Endothelial cell of umbilical vein (primary cell): ENCODE measurements at regions not wholly inside any gene's neighbourhood (a gene's known extent, or its start where the extent isn't known, plus 50 kb on each side); places are given as distances from the start of the nearest gene placed in this dataset.

Source experiments
- BruUV-seq: library from RNA; stranded (reverse); fragments of 400-500 nt; replicated peaks from 2 replicates; lab custom pipeline; 2021; lab: Mats Ljungman, UMichigan
- CTCF ChIA-PET: fragments of 300-600, 350-600 bp; sonication (Branson Sonifier 250); formaldehyde crosslinking; loops from one replicate; lab custom pipeline; 2021; ENCODE audit warnings: antibody characterized with exemption, inconsistent platforms; lab: Charles Lee
- POLR2A ChIA-PET: fragments of 300-600, 350-600 bp; sonication (Branson Sonifier 250); formaldehyde crosslinking; loops from one replicate; lab custom pipeline; 2021; ENCODE audit warnings: antibody characterized with exemption, inconsistent platforms; lab: Charles Lee
- DNase-seq: peaks from one replicate; pipeline ENCODE4 v3.0.0-alpha.2; 2011; ENCODE audit warnings: low read depth, low spot score
- FAIRE-seq: peaks from 2 replicates; lab custom pipeline; 2011; peaks lifted over from hg19 to GRCh38; lab: Jason Lieb, UNC
- H2AFZ ChIP-seq: 2 replicates; pipeline ENCODE4 v1.6.0; 2012; ENCODE audit warnings: low read depth, low read length, control low read depth, inconsistent platforms
- H3K27ac ChIP-seq: 2 replicates; pipeline ENCODE4 v1.5.1; 2011; ENCODE audit warnings: low read depth, mild to moderate bottlenecking, control low read depth, low read length, moderate library complexity; ENCODE audit not compliant: insufficient read depth
- H3K27me3 ChIP-seq, 2 experiments: 2 replicates each; pipeline versions ENCODE4 v1.6.0 to v1.6.1; 2011; ENCODE audit warnings: low read length in 2 of 2, mixed read lengths in 1 of 2; ENCODE audit not compliant: control insufficient read depth in 2 of 2, insufficient read depth in 2 of 2
- H3K36me3 ChIP-seq, 2 experiments: 2 replicates in 1 of 2; 3 replicates in 1 of 2; pipeline ENCODE4 v1.5.1; 2011; ENCODE audit warnings: low read length in 2 of 2, mild to moderate bottlenecking in 1 of 2, moderate library complexity in 1 of 2; ENCODE audit not compliant: control insufficient read depth in 2 of 2, insufficient read depth in 2 of 2; ENCODE audit errors: extremely low read depth in 1 of 2
- H3K4me1 ChIP-seq: 3 replicates; pipeline ENCODE4 v1.5.1; 2011; ENCODE audit warnings: mild to moderate bottlenecking, low read length; ENCODE audit not compliant: control insufficient read depth, insufficient read depth; ENCODE audit errors: extremely low read depth
- H3K4me2 ChIP-seq: 2 replicates; pipeline ENCODE4 v1.6.1; 2011; ENCODE audit warnings: low read length, control low read depth, mixed read lengths; ENCODE audit not compliant: insufficient read depth
- H3K4me3 ChIP-seq, 3 experiments: fragments of 200-600 bp in 1 of 3; sonication (generic), shearing (Covaris generic) in 1 of 3; replicated peaks in 1 of 3; 2 replicates each; pipeline ENCODE4 v1.5.1; 2011 to 2016; ENCODE audit warnings: control low read depth in 3 of 3, low read length in 3 of 3, mild to moderate bottlenecking in 2 of 3, inconsistent platforms in 1 of 3, low read depth in 1 of 3, moderate library complexity in 1 of 3; ENCODE audit not compliant: insufficient read depth in 1 of 3
- H3K79me2 ChIP-seq: 2 replicates; pipeline ENCODE4 v1.6.0; 2012; ENCODE audit warnings: low read length, inconsistent platforms; ENCODE audit not compliant: control insufficient read depth, insufficient read depth
- H3K9ac ChIP-seq: replicated peaks from 2 replicates; pipeline ENCODE3; 2011; ENCODE audit warnings: low read length, control low read depth; ENCODE audit not compliant: insufficient read depth; ENCODE audit errors: extremely low read depth
- H3K9me1 ChIP-seq: replicated peaks from 3 replicates; pipeline ENCODE4 v1.6.0; 2011; ENCODE audit warnings: mild to moderate bottlenecking, low read length; ENCODE audit not compliant: control insufficient read depth, insufficient read depth; ENCODE audit errors: extremely low read depth
- H3K9me3 ChIP-seq: replicated peaks from 2 replicates; pipeline ENCODE4 v1.5.1; 2012; ENCODE audit warnings: low read length, inconsistent platforms; ENCODE audit not compliant: control insufficient read depth, insufficient read depth
- H4K20me1 ChIP-seq: replicated peaks from 2 replicates; pipeline ENCODE3; 2011; ENCODE audit warnings: mild to moderate bottlenecking, low read length; ENCODE audit not compliant: control insufficient read depth, insufficient read depth; ENCODE audit errors: extremely low read depth
- EZH2 ChIP-seq: IDR thresholded peaks from 2 replicates; pipeline ENCODE4 v1.6.1; 2012; ENCODE audit warnings: borderline replicate concordance, low read depth, mild to moderate bottlenecking, moderate library complexity, low read length, inconsistent platforms; ENCODE audit not compliant: severe bottlenecking
- FOS ChIP-seq: IDR thresholded peaks from 2 replicates; pipeline ENCODE4 v1.6.1; 2011; ENCODE audit warnings: mild to moderate bottlenecking, low read length, moderate library complexity, borderline replicate concordance; ENCODE audit not compliant: insufficient read depth
- GATA2 ChIP-seq: IDR thresholded peaks from 2 replicates; pipeline ENCODE4 v1.7.0; 2011; ENCODE audit warnings: low read depth, mild to moderate bottlenecking, moderate library complexity, mixed read lengths, low read length; ENCODE audit not compliant: insufficient read length, insufficient read depth
- JUN ChIP-seq: IDR thresholded peaks from 2 replicates; pipeline ENCODE4 v1.6.1; 2011; ENCODE audit warnings: borderline replicate concordance, low read depth; ENCODE audit not compliant: insufficient read length, insufficient read depth
- MYC ChIP-seq: IDR thresholded peaks from one replicate; pipeline ENCODE4 v1.6.1; 2011; ENCODE audit warnings: mild to moderate bottlenecking, low read depth, low read length
- POLR2A ChIP-seq: IDR thresholded peaks from 2 replicates; pipeline ENCODE4 v1.6.1; 2012; ENCODE audit warnings: low read depth, mild to moderate bottlenecking, control low read depth, low read length
- POLR2AphosphoS5 ChIP-seq: IDR thresholded peaks from 2 replicates; pipeline ENCODE4 v1.6.1; 2012; ENCODE audit warnings: low read depth, mild to moderate bottlenecking, control low read depth, low read length, moderate library complexity; ENCODE audit not compliant: insufficient read depth
- dilution Hi-C: fragments of 300-500 bp; cut with MboI; formaldehyde crosslinking; loops from one replicate; pipeline ENCODE4 v1.15.0; 2019; ENCODE audit warnings: low sequenced_read_pairs; ENCODE audit not compliant: extremely low pct_ligation_motif_present
- intact Hi-C: fragments of 100-400 bp; cut with micrococcal nuclease; formaldehyde crosslinking; loops from one replicate; pipeline ENCODE4 v1.10.0; 2022
- TF ChIP-seq, protein P1 (sequence below), 2 donors: IDR thresholded peaks; 1 replicate in 1 of 2; 2 replicates in 1 of 2; pipeline ENCODE4 v1.5.1; 2011; ENCODE audit warnings: low read length in 2 of 2, mild to moderate bottlenecking in 2 of 2, moderate library complexity in 2 of 2, control low read depth in 1 of 2, inconsistent platforms in 1 of 2, low read depth in 1 of 2; ENCODE audit not compliant: insufficient read depth in 1 of 2; ENCODE audit errors: extremely low read depth in 1 of 2
- TF ChIP-seq, protein P2 (sequence below): IDR thresholded peaks from 2 replicates; pipeline ENCODE4 v1.6.1; 2011; ENCODE audit not compliant: insufficient read depth, insufficient read length

DNA sequence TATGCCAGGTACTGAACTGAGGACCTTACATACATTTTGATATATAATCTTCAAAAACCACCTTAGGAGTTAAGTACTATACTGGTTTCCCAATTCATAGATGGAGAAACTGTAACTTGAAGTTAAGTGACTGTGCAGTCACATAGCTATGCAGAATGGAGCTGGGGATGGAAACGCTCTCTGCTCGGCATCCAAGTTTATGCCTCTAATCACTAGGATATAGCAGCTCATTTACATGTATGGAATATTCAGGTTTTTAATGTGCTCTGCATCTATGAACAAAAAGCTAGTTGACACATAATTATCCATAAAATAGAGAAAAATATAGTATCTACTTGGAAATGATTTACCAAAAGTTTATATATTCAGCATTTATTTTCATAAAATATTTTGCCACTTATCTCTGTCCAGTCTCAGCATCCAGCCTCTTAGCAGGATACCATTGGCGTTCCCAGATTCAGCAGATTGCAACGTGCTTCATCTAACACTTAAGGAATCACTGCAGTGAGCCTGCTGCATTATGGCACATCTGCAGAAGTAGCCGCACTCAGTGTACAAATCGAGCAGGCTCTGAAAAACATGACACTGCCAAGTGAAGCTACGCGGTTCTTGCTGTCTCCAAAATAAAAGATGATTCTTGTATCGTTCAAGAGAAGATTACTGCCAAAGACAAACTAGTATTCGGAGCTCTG is 70.4 kb downstream of the MRPL57 start:
- intact Hi-C loops (no loop called here), dilution Hi-C loops (no loop called here)
- no peak for FAIRE-seq
- CTCF ChIA-PET: no interaction called here
- Histone ChIP-seq H3K27ac (no peak overlapping the region), H3K4me2 (no peak overlapping the region), H3K4me1 (no peaks in the 10 kb centered on the region), H3K4me3 (no peak overlapping the region), H3K27me3 (peaks cover 8 to 10% of the 10 kb centered on the region in 2 experiments), H4K20me1 (no peaks in the 10 kb centered on the region), H3K9me1 (no peaks in the 10 kb centered on the region), H3K9ac (no peak overlapping the region), H2AFZ (no peak overlapping the region), H3K36me3 (no peaks in the 10 kb centered on the region), H3K79me2 (no peaks in the 10 kb centered on the region), H3K9me3 (no peaks in the 10 kb centered on the region)
- TF ChIP-seq POLR2A: no peak
- TF ChIP-seq, protein P1, sequence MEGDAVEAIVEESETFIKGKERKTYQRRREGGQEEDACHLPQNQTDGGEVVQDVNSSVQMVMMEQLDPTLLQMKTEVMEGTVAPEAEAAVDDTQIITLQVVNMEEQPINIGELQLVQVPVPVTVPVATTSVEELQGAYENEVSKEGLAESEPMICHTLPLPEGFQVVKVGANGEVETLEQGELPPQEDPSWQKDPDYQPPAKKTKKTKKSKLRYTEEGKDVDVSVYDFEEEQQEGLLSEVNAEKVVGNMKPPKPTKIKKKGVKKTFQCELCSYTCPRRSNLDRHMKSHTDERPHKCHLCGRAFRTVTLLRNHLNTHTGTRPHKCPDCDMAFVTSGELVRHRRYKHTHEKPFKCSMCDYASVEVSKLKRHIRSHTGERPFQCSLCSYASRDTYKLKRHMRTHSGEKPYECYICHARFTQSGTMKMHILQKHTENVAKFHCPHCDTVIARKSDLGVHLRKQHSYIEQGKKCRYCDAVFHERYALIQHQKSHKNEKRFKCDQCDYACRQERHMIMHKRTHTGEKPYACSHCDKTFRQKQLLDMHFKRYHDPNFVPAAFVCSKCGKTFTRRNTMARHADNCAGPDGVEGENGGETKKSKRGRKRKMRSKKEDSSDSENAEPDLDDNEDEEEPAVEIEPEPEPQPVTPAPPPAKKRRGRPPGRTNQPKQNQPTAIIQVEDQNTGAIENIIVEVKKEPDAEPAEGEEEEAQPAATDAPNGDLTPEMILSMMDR (IDR thresholded peaks at IDR 0.05; ENCODE audit: extremely low read depth in 1 of 2, insufficient read depth in 1 of 2, low read depth in 1 of 2, low read length in 2 of 2): no peak
- TF ChIP-seq FOS: no peak
- TF ChIP-seq POLR2AphosphoS5: no peak
- TF ChIP-seq JUN: no peak
- TF ChIP-seq EZH2: no peak
- no peak for TF ChIP-seq GATA2
- TF ChIP-seq MYC: no peak
- TF ChIP-seq, protein P2, sequence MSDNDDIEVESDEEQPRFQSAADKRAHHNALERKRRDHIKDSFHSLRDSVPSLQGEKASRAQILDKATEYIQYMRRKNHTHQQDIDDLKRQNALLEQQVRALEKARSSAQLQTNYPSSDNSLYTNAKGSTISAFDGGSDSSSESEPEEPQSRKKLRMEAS: no peak
- BruUV-seq: no TSS peak
- POLR2A ChIA-PET: no interaction called here
- no peak for DNase-seq
